B cell (primary cell): ENCODE measurements at regions not wholly inside any gene's neighbourhood (a gene's known extent, or its start where the extent isn't known, plus 50 kb on each side); places are given as distances from the start of the nearest gene placed in this dataset.

ENCODE experiments used
- ATAC-seq: fragments of 200-7000 bp; cut with Tn5 transposase; one replicate; pipeline ENCODE4 v1.10.0; 2021; ENCODE audit warnings: low read depth, mild to moderate bottlenecking, moderate number of reproducible peaks, moderate library complexity
- CTCF ChIA-PET: fragments of 350-600 bp; sonication (Branson Sonifier 250); formaldehyde crosslinking; loops from one replicate; lab custom pipeline; 2021; ENCODE audit warnings: antibody characterized with exemption, inconsistent platforms; lab: Charles Lee
- POLR2A ChIA-PET: fragments of 350-600 bp; sonication (Branson Sonifier 250); formaldehyde crosslinking; loops from one replicate; lab custom pipeline; 2021; ENCODE audit warnings: antibody characterized with exemption; lab: Charles Lee
- DNase-seq: peaks from one replicate; pipeline ENCODE4 v3.0.0; 2013
- H2AFZ ChIP-seq: 2 replicates; pipeline ENCODE4 v1.6.1; 2012; ENCODE audit warnings: mild to moderate bottlenecking, low read depth, low read length; ENCODE audit not compliant: insufficient read depth, poor library complexity, severe bottlenecking
- H3K27ac ChIP-seq, 2 donors: 1 replicate in 1 of 2; 2 replicates in 1 of 2; pipeline ENCODE4 v1.5.1; 2012 to 2013; ENCODE audit warnings: low read length in 2 of 2, mild to moderate bottlenecking in 2 of 2, moderate library complexity in 1 of 2
- H3K27me3 ChIP-seq, 4 experiments: fragments of 200-600 bp in 1 of 4; sonication (generic) in 1 of 4; replicated peaks in 1 of 4; 1 replicate in 2 of 4; 2 replicates in 2 of 4; pipeline versions ENCODE4 v1.6.1 to v1.7.0; 2013 to 2016; ENCODE audit warnings: low read length in 3 of 4, mild to moderate bottlenecking in 2 of 4, mixed read lengths in 1 of 4, moderate library complexity in 1 of 4; ENCODE audit not compliant: insufficient read depth in 4 of 4, control insufficient read depth in 3 of 4; ENCODE audit errors: control extremely low read depth in 1 of 4
- H3K36me3 ChIP-seq, 2 experiments: replicated peaks in 1 of 2; 1 replicate in 1 of 2; 2 replicates in 1 of 2; pipeline versions ENCODE4 v1.6.1 to v1.7.1; 2013; ENCODE audit warnings: low read length in 1 of 2; ENCODE audit not compliant: insufficient read depth in 2 of 2, control insufficient read depth in 1 of 2; ENCODE audit errors: control extremely low read depth in 1 of 2, extremely low read depth in 1 of 2
- H3K4me1 ChIP-seq, 2 donors: fragments of 200-600 bp in 1 of 2; sonication (generic) in 1 of 2; 1 replicate in 1 of 2; 2 replicates in 1 of 2; pipeline versions ENCODE4 v1.5.1 to v1.6.1; 2013 to 2017; ENCODE audit warnings: low read length in 2 of 2; ENCODE audit not compliant: control insufficient read depth in 2 of 2, insufficient read depth in 2 of 2
- H3K4me2 ChIP-seq: replicated peaks from 2 replicates; pipeline ENCODE3; 2012; ENCODE audit warnings: mild to moderate bottlenecking, low read depth, low read length; ENCODE audit not compliant: poor library complexity, severe bottlenecking
- H3K4me3 ChIP-seq, 5 experiments: fragments of 200-600 bp in 1 of 5; sonication (generic) in 1 of 5; 1 replicate in 3 of 5; 2 replicates in 2 of 5; pipeline versions ENCODE4 v1.5.1 to v1.7.0; 2011 to 2016; ENCODE audit warnings: low read length in 4 of 5, mild to moderate bottlenecking in 4 of 5, low read depth in 2 of 5, control low read depth in 1 of 5, moderate library complexity in 1 of 5; ENCODE audit not compliant: insufficient read depth in 1 of 5; ENCODE audit errors: control extremely low read depth in 1 of 5, extremely low read depth in 1 of 5
- H3K79me2 ChIP-seq: fragments of 200-600 bp; sonication (generic); one replicate; pipeline ENCODE4 v1.6.0; 2016; ENCODE audit warnings: low read length; ENCODE audit not compliant: control insufficient read depth, insufficient read depth
- H3K9ac ChIP-seq: fragments of 200-600 bp; sonication (generic); 2 replicates; pipeline ENCODE4 v1.6.1; 2017; ENCODE audit warnings: mild to moderate bottlenecking, low read length, moderate library complexity
- H3K9me3 ChIP-seq, 3 donors: one replicate each; pipeline versions ENCODE4 v1.6.1 to v1.7.1; 2013; ENCODE audit warnings: low read length in 2 of 3; ENCODE audit not compliant: control insufficient read depth in 2 of 3, insufficient read depth in 1 of 3; ENCODE audit errors: control extremely low read depth in 1 of 3
- H4K20me1 ChIP-seq: 2 replicates; pipeline ENCODE4 v1.6.0; 2012; ENCODE audit warnings: mild to moderate bottlenecking, low read length; ENCODE audit not compliant: insufficient read depth, control insufficient read depth, poor library complexity, severe bottlenecking
- H3K27ac Mint-ChIP-seq: one replicate; pipeline ENCODE4 v1.8.0; 2021; ENCODE audit warnings: mixed read lengths
- H3K27me3 Mint-ChIP-seq: one replicate; pipeline ENCODE4 v1.8.0; 2021; ENCODE audit warnings: mixed read lengths
- H3K4me1 Mint-ChIP-seq: one replicate; pipeline ENCODE4 v1.8.0; 2021; ENCODE audit warnings: mixed read lengths
- H3K4me3 Mint-ChIP-seq: one replicate; pipeline ENCODE4 v1.8.0; 2021; ENCODE audit warnings: mixed read lengths
- H3K9me3 Mint-ChIP-seq: one replicate; pipeline ENCODE4 v1.8.0; 2022; ENCODE audit warnings: mixed read lengths; ENCODE audit not compliant: insufficient read depth
- CTCF ChIP-seq: fragments of 200-600 bp; IDR thresholded peaks from one replicate; pipeline ENCODE4 v1.8.0; 2022; ENCODE audit warnings: antibody characterized with exemption, mild to moderate bottlenecking
- EZH2 ChIP-seq: IDR thresholded peaks from 2 replicates; pipeline ENCODE4 v1.6.1; 2012; ENCODE audit warnings: borderline replicate concordance, low read depth, mild to moderate bottlenecking, moderate library complexity, low read length; ENCODE audit not compliant: insufficient read depth, poor library complexity, severe bottlenecking
- WGBS: methylation state at CpG from one replicate; pipeline ENCODE4 v1.1.5; 2013; ENCODE audit warnings: missing lambda C conversion rate; ENCODE audit not compliant: insufficient coverage; 5-methylcytosine and 5-hydroxymethylcytosine counted together
- intact Hi-C: fragments of 100-400 bp; cut with micrococcal nuclease; formaldehyde crosslinking; loops from one replicate; pipeline ENCODE4 v1.10.0; 2022

DNA sequence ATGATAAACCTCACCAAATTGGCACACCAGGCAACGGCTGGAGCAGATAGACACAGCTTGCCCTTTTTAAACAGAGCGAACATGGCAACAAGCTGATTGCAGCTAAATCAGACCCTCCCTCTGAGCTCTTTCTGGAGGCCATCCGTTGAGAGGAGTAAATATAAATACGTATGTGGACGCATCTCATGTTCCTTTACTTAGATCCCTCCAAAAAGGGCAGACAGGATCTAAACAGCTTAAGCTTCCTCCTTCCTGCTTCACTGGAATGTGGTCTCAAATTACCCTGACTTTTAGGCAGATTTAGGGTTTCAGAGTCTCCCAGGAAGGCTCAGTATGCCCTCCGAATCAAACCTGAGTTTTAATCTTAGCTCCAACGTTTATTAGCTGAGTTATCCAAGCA is 204.7 kb upstream of the GOT2 start:
- DNase-seq: no peak
- no peak overlapping the region for H3K4me3 ChIP-seq
- H3K27me3 ChIP-seq: no peaks in the 10 kb centered on the region
- H3K79me2 ChIP-seq: no peaks in the 10 kb centered on the region
- H3K9me3 ChIP-seq: no peaks in the 10 kb centered on the region
- H3K4me1 Mint-ChIP-seq: no peaks in the 10 kb centered on the region
- H3K36me3 ChIP-seq: no peaks in the 10 kb centered on the region
- 98% methylated on average over 5 of the region's 7 CpGs for WGBS
- H3K27ac Mint-ChIP-seq: no peak overlapping the region
- no peak overlapping the region for H3K4me3 Mint-ChIP-seq
- ChIA-PET POLR2A (no interaction called here), CTCF (no interaction called here)
- no peak overlapping the region for H3K4me2 ChIP-seq
- no peak overlapping the region for H2AFZ ChIP-seq
- H3K4me1 ChIP-seq: no peaks in the 10 kb centered on the region
- H4K20me1 ChIP-seq: no peaks in the 10 kb centered on the region
- no peak for ATAC-seq
- no peak overlapping the region for H3K27ac ChIP-seq
- H3K9ac ChIP-seq: no peak overlapping the region
- H3K9me3 Mint-ChIP-seq: peaks cover 3% of the 10 kb centered on the region
- no peak for TF ChIP-seq CTCF
- TF ChIP-seq EZH2: no peak
- H3K27me3 Mint-ChIP-seq: no peaks in the 10 kb centered on the region
- intact Hi-C loops: no loop called here

DNA sequence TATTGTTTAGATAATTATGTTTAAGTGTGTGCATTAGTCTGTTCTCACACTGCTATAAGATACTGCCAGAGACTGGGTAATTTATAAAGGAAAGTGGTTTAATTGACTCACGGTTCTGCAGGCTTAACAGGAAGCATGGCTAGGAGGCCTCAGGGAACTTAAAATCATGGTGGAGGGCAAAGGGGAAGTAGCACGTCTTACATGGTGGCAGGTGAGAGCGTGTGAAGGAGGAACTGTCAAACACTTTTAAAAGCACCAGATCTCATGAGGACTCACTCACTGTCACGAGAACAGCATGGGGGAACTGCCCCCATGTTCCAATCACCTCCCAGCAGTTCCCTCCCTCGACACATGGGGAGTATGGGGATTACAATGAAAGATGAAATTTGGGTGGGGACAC is 203.5 kb upstream of the GOT2 start:
- H3K4me1 ChIP-seq: no peaks in the 10 kb centered on the region
- no peaks in the 10 kb centered on the region for H3K27me3 Mint-ChIP-seq
- no peak overlapping the region for H3K4me2 ChIP-seq
- intact Hi-C loops: no loop called here
- H3K27me3 ChIP-seq: no peaks in the 10 kb centered on the region
- no peak for TF ChIP-seq CTCF
- TF ChIP-seq EZH2: no peak
- no peak for ATAC-seq
- peaks cover 6% of the 10 kb centered on the region for H3K9me3 Mint-ChIP-seq
- H3K4me3 Mint-ChIP-seq: no peak overlapping the region
- no peaks in the 10 kb centered on the region for H3K4me1 Mint-ChIP-seq
- H3K4me3 ChIP-seq: no peak overlapping the region
- no peak overlapping the region for H3K9ac ChIP-seq
- no peak overlapping the region for H3K27ac ChIP-seq
- no peaks in the 10 kb centered on the region for H3K9me3 ChIP-seq
- no peaks in the 10 kb centered on the region for H3K36me3 ChIP-seq
- no peaks in the 10 kb centered on the region for H4K20me1 ChIP-seq
- DNase-seq: no peak
- CTCF ChIA-PET: no interaction called here
- 11% methylated on average over 1 of the region's 5 CpGs for WGBS
- H2AFZ ChIP-seq: no peak overlapping the region
- H3K79me2 ChIP-seq: no peaks in the 10 kb centered on the region
- H3K27ac Mint-ChIP-seq: no peak overlapping the region
- POLR2A ChIA-PET: no interaction called here
